HS-27A (cell line): ENCODE measurements at regions not wholly inside any gene's neighbourhood (a gene's known extent, or its start where the extent isn't known, plus 50 kb on each side); places are given as distances from the start of the nearest gene placed in this dataset.

Experiments
- DNase-seq: peaks from one replicate; pipeline ENCODE4 v3.0.0-alpha.2; 2012; ENCODE audit warnings: low read depth, missing footprints

DNA sequence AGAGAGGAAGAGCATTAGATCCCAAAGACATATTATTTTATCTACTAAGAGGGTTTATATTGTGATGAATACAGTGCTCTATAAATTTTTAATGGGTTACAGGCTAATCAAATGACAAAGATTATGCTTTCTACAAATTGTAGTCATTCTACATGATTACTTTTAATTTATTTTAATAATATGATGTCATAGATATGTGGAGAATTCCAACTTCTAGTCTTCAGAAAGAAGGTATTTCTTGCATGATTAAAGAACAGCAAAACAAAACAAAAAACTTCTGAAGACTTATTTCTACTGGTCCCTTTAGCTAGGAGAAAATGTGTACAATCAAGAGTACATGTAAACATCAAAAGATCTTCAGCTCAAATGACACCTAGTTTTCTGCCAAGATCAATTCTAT, 71.5 kb upstream of the FOXG1 start:
- DNase-seq, result no peak

DNA sequence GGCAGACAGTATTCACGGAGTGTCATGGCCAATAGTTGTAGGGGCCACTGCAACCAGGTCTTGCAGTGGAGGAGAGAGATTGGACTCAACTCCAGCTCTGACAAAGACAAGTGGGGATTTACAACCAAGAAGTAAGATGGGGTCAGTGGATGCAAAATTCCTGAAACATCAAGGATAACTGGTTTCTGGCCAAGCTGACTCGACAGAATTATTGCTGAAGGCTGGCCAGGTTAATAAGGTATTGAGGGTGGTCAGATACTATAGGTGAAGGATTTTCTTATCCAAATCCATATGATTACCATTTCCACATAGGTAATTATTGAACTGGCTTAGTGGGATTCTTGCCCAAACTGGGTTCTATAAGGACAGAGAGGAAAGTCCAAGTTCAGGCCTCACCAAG, 64.9 kb upstream of the FOXG1 start:
- DNase-seq, result no peak

DNA sequence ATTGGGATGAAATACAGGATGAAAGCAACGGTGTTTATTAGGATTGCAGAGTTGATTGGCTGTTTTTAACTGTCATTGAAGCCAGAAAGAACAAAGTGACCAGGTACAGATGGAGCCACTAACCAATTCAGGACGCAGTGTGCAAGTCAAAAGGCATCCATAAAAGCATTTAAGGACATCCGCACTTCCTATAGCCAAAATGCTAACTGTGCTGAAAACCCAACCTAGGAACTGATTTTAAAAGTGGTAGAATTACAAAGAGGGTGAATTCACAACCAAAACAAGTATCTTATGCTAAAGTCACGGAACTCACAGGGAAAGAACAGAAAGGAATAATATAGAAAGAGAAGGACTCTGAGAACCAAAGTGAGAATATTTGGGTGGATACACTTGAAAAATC, 63.1 kb upstream of the FOXG1 start:
- no peak for DNase-seq

DNA sequence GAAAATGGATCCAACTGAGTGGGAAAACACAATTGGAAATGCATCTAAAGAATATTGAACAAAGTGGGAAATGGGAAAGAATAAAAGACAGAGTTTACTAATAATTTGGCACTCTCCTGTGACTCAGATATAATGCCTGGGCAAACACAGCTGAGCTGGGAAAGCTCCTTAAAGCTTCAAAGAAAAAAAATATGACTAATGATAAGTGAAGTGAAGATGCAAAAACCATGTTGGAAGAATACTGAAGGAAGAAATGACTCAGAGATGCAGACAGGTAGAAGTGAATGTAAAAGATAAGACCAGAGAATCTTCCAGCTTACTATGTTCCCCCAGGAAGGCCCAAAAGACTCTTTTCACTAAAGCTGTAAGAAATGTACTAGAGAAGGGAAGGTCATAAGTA, 62.4 kb upstream of the FOXG1 start:
- no peak for DNase-seq

DNA sequence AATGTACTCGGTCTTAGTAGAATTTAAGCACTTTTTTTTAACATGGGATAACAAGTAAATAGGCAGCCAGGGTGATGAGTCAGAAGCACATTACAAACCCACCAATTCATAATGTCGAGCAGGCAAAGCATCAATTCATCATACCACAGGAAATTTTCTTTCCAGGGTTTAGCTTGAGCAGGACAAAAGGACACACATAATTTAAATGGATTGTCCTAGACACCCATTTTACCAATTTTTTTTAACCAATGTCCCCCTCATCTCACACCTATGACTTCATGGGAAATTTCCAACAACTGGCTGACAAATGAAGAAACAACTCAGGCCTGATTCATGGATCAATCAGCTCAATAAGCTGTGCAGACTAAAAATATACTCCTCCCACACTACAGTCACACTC, 58.8 kb upstream of the FOXG1 start:
- peak; percentile 51 for DNase-seq

DNA sequence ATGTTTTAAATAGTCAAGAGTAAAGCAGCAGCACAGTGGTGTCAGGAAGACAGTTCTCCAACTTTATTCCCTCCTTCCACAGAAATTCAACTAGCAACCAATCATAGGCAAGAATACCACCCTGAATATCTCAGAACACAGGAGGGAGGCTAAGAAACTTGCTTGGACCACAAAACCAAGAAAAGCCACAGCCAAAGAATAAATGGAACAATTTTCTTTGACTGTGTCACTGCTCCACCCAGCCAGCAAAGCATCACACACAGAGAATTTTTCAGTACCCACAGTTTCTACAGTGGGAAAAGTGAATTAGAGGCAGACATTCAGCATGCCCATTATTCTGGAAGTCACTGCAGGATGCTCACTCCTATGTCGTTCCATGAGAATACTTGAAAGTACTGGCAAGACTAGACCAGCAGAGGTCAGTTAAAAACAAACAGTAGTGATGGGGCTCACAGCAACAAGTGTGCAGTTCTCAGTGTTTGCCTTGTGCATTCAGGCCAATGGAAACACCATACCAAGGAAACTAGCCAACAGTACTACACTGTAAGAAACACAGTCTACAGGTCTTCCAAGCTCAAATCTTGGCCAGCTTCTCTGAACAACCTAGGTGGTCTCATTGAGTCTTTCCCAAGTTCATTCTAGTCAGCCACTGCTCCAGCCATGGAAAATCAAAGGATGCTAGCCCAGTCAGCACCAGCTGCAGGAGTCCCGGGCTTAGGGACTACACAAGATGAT, 56.8 kb upstream of the FOXG1 start:
- no peak for DNase-seq
